ENCODE measurements at regions not wholly inside any gene's neighbourhood (a gene's known extent, or its start where the extent isn't known, plus 50 kb on each side); places are given as distances from the start of the nearest gene placed in this dataset.

GRCh38 chr7:52325237-52325636 lies 710.2 kb upstream of the POM121L12 start:
- no peak for DNase-seq

- DNase-seq, result no peak
These were observed 712.2 kb upstream of the POM121L12 start for GRCh38 chr7:52323202-52323746.

GRCh38 chr7:52320610-52321009 lies 714.8 kb upstream of the POM121L12 start:
- no peak for DNase-seq

- no peak for DNase-seq
These were observed 717.5 kb upstream of the POM121L12 start for GRCh38 chr7:52317921-52318320.

- DNase-seq, result no peak
These were observed 723.5 kb upstream of the POM121L12 start for GRCh38 chr7:52311886-52312285.

GRCh38 chr7:52309631-52310030 lies 725.8 kb upstream of the POM121L12 start:
- DNase-seq, result no peak

- DNase-seq, result no peak
These were observed 732.5 kb upstream of the POM121L12 start for GRCh38 chr7:52302765-52303520.

- DNase-seq, result no peak
These were observed 738.3 kb upstream of the POM121L12 start for GRCh38 chr7:52297128-52297527.

- DNase-seq, result no peak
These were observed 740.5 kb upstream of the POM121L12 start for GRCh38 chr7:52294942-52295341.

- no peak for DNase-seq
These were observed 746.2 kb upstream of the POM121L12 start for GRCh38 chr7:52289247-52289646.

- no peak for DNase-seq
These were observed 747.7 kb upstream of the POM121L12 start for GRCh38 chr7:52287698-52288097.

- no peak for DNase-seq
These were observed 749.7 kb upstream of the POM121L12 start for GRCh38 chr7:52285689-52286088.

GRCh38 chr7:52283335-52283734 lies 752.1 kb upstream of the POM121L12 start:
- no peak for DNase-seq

GRCh38 chr7:52273685-52274610 lies 761.5 kb upstream of the POM121L12 start:
- no peak for DNase-seq

- no peak for DNase-seq
These were observed 763.7 kb upstream of the POM121L12 start for GRCh38 chr7:52271703-52272102.

- no peak for DNase-seq
These were observed 765.1 kb upstream of the POM121L12 start for GRCh38 chr7:52270301-52270700.

- DNase-seq, result no peak
These were observed 765.8 kb upstream of the POM121L12 start for GRCh38 chr7:52269669-52270068.

- DNase-seq, result no peak
These were observed 774.4 kb upstream of the POM121L12 start for GRCh38 chr7:52261057-52261456.

GRCh38 chr7:52260046-52260665 lies 775.3 kb upstream of the POM121L12 start:
- DNase-seq, result no peak

GRCh38 chr7:52257890-52258289 lies 777.5 kb upstream of the POM121L12 start:
- no peak for DNase-seq

- no peak for DNase-seq
These were observed 780.9 kb upstream of the POM121L12 start for GRCh38 chr7:52254396-52255010.

- no peak for DNase-seq
These were observed 781.5 kb upstream of the POM121L12 start for GRCh38 chr7:52253953-52254352.

GRCh38 chr7:52249741-52250140 lies 785.7 kb upstream of the POM121L12 start:
- no peak for DNase-seq
